Caco-2 (cell line): ENCODE measurements at regions not wholly inside any gene's neighbourhood (a gene's known extent, or its start where the extent isn't known, plus 50 kb on each side); places are given as distances from the start of the nearest gene placed in this dataset.

Experiments
- BruUV-seq: library from RNA; stranded (reverse); fragments of 400-500 nt; replicated peaks from 2 replicates; lab custom pipeline; 2021; lab: Mats Ljungman, UMichigan
- CTCF ChIA-PET: fragments of 300-600 bp; sonication (Branson Sonifier 250); formaldehyde crosslinking; loops from one replicate; lab custom pipeline; 2022; ENCODE audit warnings: antibody characterized with exemption; lab: Charles Lee
- POLR2A ChIA-PET: fragments of 300-600 bp; sonication (Branson Sonifier 250); formaldehyde crosslinking; loops from one replicate; lab custom pipeline; 2022; ENCODE audit warnings: antibody characterized with exemption; lab: Charles Lee
- DNase-seq, 2 experiments: peaks; one replicate each; pipeline versions ENCODE4 v3.0.0 to v3.0.0-alpha.2; 2020 to 2022
- H3K27me3 ChIP-seq: replicated peaks from 2 replicates; pipeline ENCODE4 v1.6.0; 2011; ENCODE audit warnings: low read length; ENCODE audit not compliant: control insufficient read depth, insufficient read depth
- H3K36me3 ChIP-seq: 2 replicates; pipeline ENCODE4 v1.5.1; 2011; ENCODE audit warnings: low read length; ENCODE audit not compliant: control insufficient read depth, insufficient read depth
- H3K4me1 ChIP-seq: fragments of 250-450 bp; sonication (Bioruptor Pico); 2 replicates; pipeline ENCODE4 v1.5.1; 2020; ENCODE audit warnings: mild to moderate bottlenecking
- H3K4me3 ChIP-seq: 2 replicates; pipeline ENCODE4 v1.5.1; 2011; ENCODE audit warnings: low read depth, mild to moderate bottlenecking, control low read depth, low read length
- H3K9me3 ChIP-seq: fragments of 250-450 bp; sonication (Bioruptor Pico); 2 replicates; pipeline ENCODE4 v1.5.1; 2020; ENCODE audit warnings: mild to moderate bottlenecking, moderate library complexity
- H3K27ac Mint-ChIP-seq: one replicate; pipeline ENCODE4 v1.8.0; 2022; ENCODE audit warnings: mixed read lengths; ENCODE audit not compliant: unreplicated experiment
- H3K27me3 Mint-ChIP-seq: one replicate; pipeline ENCODE4 v1.8.0; 2022; ENCODE audit warnings: mixed read lengths; ENCODE audit not compliant: insufficient read depth, unreplicated experiment
- H3K36me3 Mint-ChIP-seq: one replicate; pipeline ENCODE4 v1.8.0; 2022; ENCODE audit warnings: mild to moderate bottlenecking, mixed read lengths; ENCODE audit not compliant: insufficient read depth, unreplicated experiment
- H3K4me1 Mint-ChIP-seq: one replicate; pipeline ENCODE4 v1.8.0; 2022; ENCODE audit warnings: low read depth, mixed read lengths; ENCODE audit not compliant: unreplicated experiment
- H3K4me3 Mint-ChIP-seq: one replicate; pipeline ENCODE4 v1.8.0; 2022; ENCODE audit warnings: mild to moderate bottlenecking, moderate library complexity, mixed read lengths; ENCODE audit not compliant: unreplicated experiment
- H3K9me3 Mint-ChIP-seq: one replicate; pipeline ENCODE4 v1.8.0; 2022; ENCODE audit warnings: mixed read lengths; ENCODE audit not compliant: unreplicated experiment
- CTCF ChIP-seq, 2 experiments: fragments of 200-600 bp in 1 of 2; IDR thresholded peaks; 1 replicate in 1 of 2; 2 replicates in 1 of 2; pipeline versions ENCODE4 v1.5.1 to v1.8.0; 2011 to 2022; ENCODE audit warnings: antibody characterized with exemption in 1 of 2, control low read depth in 1 of 2, inconsistent platforms in 1 of 2, low read depth in 1 of 2, low read length in 1 of 2, mild to moderate bottlenecking in 1 of 2, moderate library complexity in 1 of 2; ENCODE audit not compliant: insufficient read depth in 1 of 2, severe bottlenecking in 1 of 2, unreplicated experiment in 1 of 2
- intact Hi-C: fragments of 100-400 bp; cut with micrococcal nuclease; formaldehyde crosslinking; loops from one replicate; pipeline ENCODE4 v1.10.0; 2022; ENCODE audit not compliant: unreplicated experiment

GRCh38 chr6:19298421-19298820, 538.7 kb upstream of the ID4 start:
- BruUV-seq: no TSS peak
- no peak overlapping the region for H3K4me3 ChIP-seq
- no peak for TF ChIP-seq CTCF (IDR thresholded peaks at IDR 0.05; ENCODE audit: insufficient read depth in 1 of 2, low read depth in 1 of 2, low read length in 1 of 2, severe bottlenecking in 1 of 2, unreplicated experiment in 1 of 2)
- ChIA-PET POLR2A (no interaction called here), CTCF (no interaction called here)
- H3K27me3 ChIP-seq: no peaks in the 10 kb centered on the region
- Mint-ChIP-seq H3K27me3 (peaks cover 5% of the 10 kb centered on the region), H3K36me3 (no peaks in the 10 kb centered on the region), H3K4me1 (no peaks in the 10 kb centered on the region), H3K27ac (no peak overlapping the region), H3K4me3 (no peak overlapping the region), H3K9me3 (no peaks in the 10 kb centered on the region)
- no peaks in the 10 kb centered on the region for H3K9me3 ChIP-seq
- intact Hi-C loops: no loop called here
- H3K4me1 ChIP-seq: no peaks in the 10 kb centered on the region
- H3K36me3 ChIP-seq: no peaks in the 10 kb centered on the region
- no peak for DNase-seq

- H3K4me3 Mint-ChIP-seq: no peak overlapping the region
- no peak for DNase-seq
- ChIA-PET POLR2A (no interaction called here), CTCF (no interaction called here)
- no peaks in the 10 kb centered on the region for H3K4me1 Mint-ChIP-seq
- H3K36me3 Mint-ChIP-seq: no peaks in the 10 kb centered on the region
- H3K9me3 Mint-ChIP-seq: no peaks in the 10 kb centered on the region
- Histone ChIP-seq H3K4me3 (no peak overlapping the region), H3K27me3 (no peaks in the 10 kb centered on the region), H3K4me1 (no peaks in the 10 kb centered on the region), H3K9me3 (no peaks in the 10 kb centered on the region), H3K36me3 (no peaks in the 10 kb centered on the region)
- no TSS peak for BruUV-seq
- H3K27ac Mint-ChIP-seq: no peak overlapping the region
- no peak for TF ChIP-seq CTCF (IDR thresholded peaks at IDR 0.05; ENCODE audit: insufficient read depth in 1 of 2, low read depth in 1 of 2, low read length in 1 of 2, severe bottlenecking in 1 of 2, unreplicated experiment in 1 of 2)
- intact Hi-C loops: no loop called here
- H3K27me3 Mint-ChIP-seq: peaks cover 5% of the 10 kb centered on the region
Observed at GRCh38 chr6:19299129-19299528, 538.0 kb upstream of the ID4 start.

GRCh38 chr6:19301980-19302379, 535.2 kb upstream of the ID4 start:
- DNase-seq: no peak
- H3K9me3 ChIP-seq: no peaks in the 10 kb centered on the region
- Mint-ChIP-seq H3K9me3 (no peaks in the 10 kb centered on the region), H3K4me3 (no peak overlapping the region), H3K36me3 (no peaks in the 10 kb centered on the region), H3K4me1 (no peaks in the 10 kb centered on the region), H3K27me3 (no peaks in the 10 kb centered on the region), H3K27ac (no peak overlapping the region)
- no peaks in the 10 kb centered on the region for H3K4me1 ChIP-seq
- CTCF ChIA-PET: no interaction called here
- no peaks in the 10 kb centered on the region for H3K36me3 ChIP-seq
- TF ChIP-seq CTCF (IDR thresholded peaks at IDR 0.05; ENCODE audit: insufficient read depth in 1 of 2, low read depth in 1 of 2, low read length in 1 of 2, severe bottlenecking in 1 of 2, unreplicated experiment in 1 of 2): no peak
- BruUV-seq: no TSS peak
- intact Hi-C loops: no loop called here
- H3K27me3 ChIP-seq: no peaks in the 10 kb centered on the region
- H3K4me3 ChIP-seq: no peak overlapping the region
- POLR2A ChIA-PET: no interaction called here
